ENCODE measurements at regions not wholly inside any gene's neighbourhood (a gene's known extent, or its start where the extent isn't known, plus 50 kb on each side); places are given as distances from the start of the nearest gene placed in this dataset.

- Mint-ChIP-seq H3K36me3 (ENCODE audit: low read depth) (no peaks in the 10 kb centered on the region), H3K27ac (no peak overlapping the region), H3K9me3 (peaks cover 19% of the 10 kb centered on the region)
These were observed 1063.5 kb upstream of the PCDH9 start for GRCh38 chr13:68293631-68294030.

DNA sequence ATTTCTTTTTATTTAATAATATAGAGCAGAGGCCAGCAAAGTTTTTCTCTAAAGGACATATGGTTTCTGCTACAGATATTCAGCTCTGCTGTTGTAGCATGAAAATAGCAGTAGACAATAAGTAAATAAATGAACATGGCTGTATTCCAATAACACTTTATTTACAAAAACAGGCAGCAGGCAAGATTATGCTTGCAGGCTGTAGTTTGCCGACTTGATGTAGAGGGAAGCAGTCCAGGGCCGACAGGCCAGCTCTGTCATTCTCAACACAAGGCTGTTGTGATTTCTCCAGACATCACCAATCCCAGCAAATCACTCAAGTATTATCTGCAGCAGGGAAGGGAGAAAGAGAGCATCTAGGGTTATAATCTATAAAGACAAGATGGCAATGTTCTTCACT, 1062.5 kb upstream of the PCDH9 start:
- Mint-ChIP-seq H3K4me1 (ENCODE audit: low read depth) (no peaks in the 10 kb centered on the region), H3K4me3 (no peak overlapping the region), H3K36me3 (ENCODE audit: low read depth) (no peaks in the 10 kb centered on the region), H3K27ac (no peak overlapping the region), H3K9me3 (peaks cover 19% of the 10 kb centered on the region), H3K27me3 (ENCODE audit: insufficient read depth) (no peaks in the 10 kb centered on the region)
- TF ChIP-seq, protein P1, sequence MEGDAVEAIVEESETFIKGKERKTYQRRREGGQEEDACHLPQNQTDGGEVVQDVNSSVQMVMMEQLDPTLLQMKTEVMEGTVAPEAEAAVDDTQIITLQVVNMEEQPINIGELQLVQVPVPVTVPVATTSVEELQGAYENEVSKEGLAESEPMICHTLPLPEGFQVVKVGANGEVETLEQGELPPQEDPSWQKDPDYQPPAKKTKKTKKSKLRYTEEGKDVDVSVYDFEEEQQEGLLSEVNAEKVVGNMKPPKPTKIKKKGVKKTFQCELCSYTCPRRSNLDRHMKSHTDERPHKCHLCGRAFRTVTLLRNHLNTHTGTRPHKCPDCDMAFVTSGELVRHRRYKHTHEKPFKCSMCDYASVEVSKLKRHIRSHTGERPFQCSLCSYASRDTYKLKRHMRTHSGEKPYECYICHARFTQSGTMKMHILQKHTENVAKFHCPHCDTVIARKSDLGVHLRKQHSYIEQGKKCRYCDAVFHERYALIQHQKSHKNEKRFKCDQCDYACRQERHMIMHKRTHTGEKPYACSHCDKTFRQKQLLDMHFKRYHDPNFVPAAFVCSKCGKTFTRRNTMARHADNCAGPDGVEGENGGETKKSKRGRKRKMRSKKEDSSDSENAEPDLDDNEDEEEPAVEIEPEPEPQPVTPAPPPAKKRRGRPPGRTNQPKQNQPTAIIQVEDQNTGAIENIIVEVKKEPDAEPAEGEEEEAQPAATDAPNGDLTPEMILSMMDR (IDR thresholded peaks at IDR 0.05), result no peak
- no peak for DNase-seq

More at GRCh38 chr13:68293631-68294030, 1063.5 kb upstream of the PCDH9 start:
- no peaks in the 10 kb centered on the region for H3K4me1 Mint-ChIP-seq (ENCODE audit: low read depth)
- H3K4me3 Mint-ChIP-seq, result no peak overlapping the region
- TF ChIP-seq, protein P1 (IDR thresholded peaks at IDR 0.05), result no peak
- H3K27me3 Mint-ChIP-seq (ENCODE audit: insufficient read depth), result no peaks in the 10 kb centered on the region
- DNase-seq, result no peak

DNA sequence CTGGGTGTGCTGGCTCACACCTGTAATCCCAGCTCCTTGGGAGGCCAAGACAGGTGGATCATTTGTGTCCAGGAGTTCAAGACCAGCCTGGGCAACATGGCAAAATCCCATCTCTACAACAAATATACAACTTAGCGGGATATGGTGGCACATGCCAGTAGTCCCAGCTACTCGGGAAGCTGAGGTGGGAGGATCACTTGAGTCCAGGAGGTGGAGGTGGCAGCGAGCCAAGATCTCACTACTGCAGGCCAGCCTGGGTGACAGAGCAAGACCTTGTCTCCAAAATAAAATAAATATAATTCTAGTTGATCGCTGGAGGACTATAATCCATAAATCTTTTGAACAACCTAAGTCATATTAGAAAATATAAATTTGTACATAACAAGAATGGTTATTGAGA, 1061.5 kb upstream of the PCDH9 start:
- H3K27me3 Mint-ChIP-seq (ENCODE audit: insufficient read depth), result no peaks in the 10 kb centered on the region
- H3K9me3 Mint-ChIP-seq, result peaks cover 19% of the 10 kb centered on the region
- DNase-seq, result no peak
- TF ChIP-seq, protein P1 (IDR thresholded peaks at IDR 0.05), result no peak
- no peak overlapping the region for H3K4me3 Mint-ChIP-seq
- no peaks in the 10 kb centered on the region for H3K4me1 Mint-ChIP-seq (ENCODE audit: low read depth)
- H3K27ac Mint-ChIP-seq, result no peak overlapping the region
- H3K36me3 Mint-ChIP-seq (ENCODE audit: low read depth), result no peaks in the 10 kb centered on the region

GRCh38 chr13:68275758-68276157, 1045.6 kb upstream of the PCDH9 start:
- TF ChIP-seq, protein P1 (IDR thresholded peaks at IDR 0.05), result no peak
- no peak for DNase-seq
- no peak overlapping the region for H3K4me3 Mint-ChIP-seq
- no peaks in the 10 kb centered on the region for H3K27me3 Mint-ChIP-seq (ENCODE audit: insufficient read depth)
- H3K9me3 Mint-ChIP-seq, result peaks cover 40% of the 10 kb centered on the region
- H3K27ac Mint-ChIP-seq, result no peak overlapping the region
- H3K4me1 Mint-ChIP-seq (ENCODE audit: low read depth), result no peaks in the 10 kb centered on the region
- H3K36me3 Mint-ChIP-seq (ENCODE audit: low read depth), result peaks cover 4% of the 10 kb centered on the region; the same call in 1 of the 2 replicates

DNA sequence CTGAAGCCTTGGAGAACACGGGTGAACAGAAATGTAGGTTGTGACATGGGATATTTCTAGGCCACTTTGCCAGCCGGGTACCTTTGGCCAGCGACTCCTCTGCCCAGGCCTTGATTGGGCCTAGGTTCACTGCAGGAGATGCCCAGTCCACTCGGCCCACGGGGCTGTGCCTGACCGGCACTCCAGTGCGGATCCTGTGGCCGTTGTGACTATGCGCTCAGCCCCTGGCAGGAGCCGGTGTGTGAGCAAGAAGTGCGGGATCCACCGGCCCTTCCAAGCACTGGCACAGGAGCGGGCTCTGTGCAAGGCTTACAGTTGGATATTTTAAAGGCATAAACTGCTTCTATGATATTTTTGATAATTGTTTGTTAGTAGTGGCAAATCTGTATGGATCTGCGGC, 1042.5 kb upstream of the PCDH9 start:
- H3K9me3 Mint-ChIP-seq, result peaks cover 52% of the 10 kb centered on the region
- no peaks in the 10 kb centered on the region for H3K4me1 Mint-ChIP-seq (ENCODE audit: low read depth)
- DNase-seq, result no peak
- TF ChIP-seq, protein P1 (IDR thresholded peaks at IDR 0.05), result no peak
- H3K27ac Mint-ChIP-seq, result no peak overlapping the region
- no peaks in the 10 kb centered on the region for H3K27me3 Mint-ChIP-seq (ENCODE audit: insufficient read depth)
- H3K4me3 Mint-ChIP-seq, result no peak overlapping the region
- H3K36me3 Mint-ChIP-seq (ENCODE audit: low read depth), result peaks cover 4% of the 10 kb centered on the region; the same call in 1 of the 2 replicates

DNA sequence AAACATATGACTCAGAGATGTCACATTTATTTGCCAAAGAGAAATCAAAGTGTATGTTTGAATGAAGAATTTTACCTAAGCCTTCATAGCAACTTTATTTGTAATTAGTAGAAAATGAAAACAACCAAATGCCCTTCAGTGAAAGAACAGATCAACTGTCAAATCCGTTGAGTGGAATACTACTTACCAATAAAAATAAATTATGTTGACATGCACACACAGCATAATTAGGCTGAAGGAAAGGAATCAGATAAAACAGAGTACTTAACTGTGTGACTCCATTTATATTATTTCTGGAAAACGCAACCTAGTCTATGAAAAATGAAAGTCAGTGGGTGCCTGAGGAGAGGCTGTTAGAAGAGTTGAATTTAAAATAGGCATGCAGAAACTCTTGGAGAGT, 1034.6 kb upstream of the PCDH9 start:
- no peaks in the 10 kb centered on the region for H3K27me3 Mint-ChIP-seq (ENCODE audit: insufficient read depth)
- no peaks in the 10 kb centered on the region for H3K4me1 Mint-ChIP-seq (ENCODE audit: low read depth)
- H3K36me3 Mint-ChIP-seq (ENCODE audit: low read depth), result no peaks in the 10 kb centered on the region
- no peak overlapping the region for H3K27ac Mint-ChIP-seq
- TF ChIP-seq, protein P1 (IDR thresholded peaks at IDR 0.05), result no peak
- no peak overlapping the region for H3K4me3 Mint-ChIP-seq
- DNase-seq, result no peak
- H3K9me3 Mint-ChIP-seq, result peaks cover 38% of the 10 kb centered on the region
